Endodermal cell (in vitro differentiated cells): ENCODE measurements at regions not wholly inside any gene's neighbourhood (a gene's known extent, or its start where the extent isn't known, plus 50 kb on each side); places are given as distances from the start of the nearest gene placed in this dataset.

Experiments used
- DNase-seq: peaks from one replicate; pipeline ENCODE4 v3.0.0-alpha.2; 2017
- H3K27ac ChIP-seq: 2 replicates; pipeline ENCODE4 v1.5.1; 2013; ENCODE audit warnings: mild to moderate bottlenecking, low read depth, low read length, moderate library complexity
- H3K27me3 ChIP-seq: 2 replicates; pipeline ENCODE4 v1.6.1; 2013; ENCODE audit warnings: mild to moderate bottlenecking, low read length, moderate library complexity; ENCODE audit not compliant: insufficient read depth, control insufficient read depth, poor library complexity, severe bottlenecking
- H3K36me3 ChIP-seq: 2 replicates; pipeline ENCODE4 v1.7.0; 2013; ENCODE audit warnings: mild to moderate bottlenecking, low read length, moderate library complexity; ENCODE audit not compliant: control insufficient read depth, insufficient read depth
- H3K4me1 ChIP-seq: one replicate; pipeline ENCODE4 v1.7.0; 2013; ENCODE audit warnings: low read length; ENCODE audit not compliant: control insufficient read depth, insufficient read depth
- H3K4me3 ChIP-seq: 2 replicates; pipeline ENCODE4 v1.5.1; 2013; ENCODE audit warnings: mild to moderate bottlenecking, low read length, moderate library complexity
- H3K9ac ChIP-seq: 2 replicates; pipeline ENCODE4 v1.6.1; 2013; ENCODE audit warnings: mild to moderate bottlenecking, low read length, moderate library complexity; ENCODE audit not compliant: poor library complexity, severe bottlenecking; ENCODE audit errors: extremely low read depth
- H3K9me3 ChIP-seq: 2 replicates; pipeline ENCODE4 v1.6.1; 2013; ENCODE audit warnings: mild to moderate bottlenecking, low read length, moderate library complexity; ENCODE audit not compliant: control insufficient read depth
- H3K27ac Mint-ChIP-seq: 2 replicates; pipeline ENCODE4 v1.8.0; 2020; ENCODE audit warnings: mixed read lengths
- H3K27me3 Mint-ChIP-seq: 2 replicates; pipeline ENCODE4 v1.8.0; 2021; ENCODE audit warnings: mild to moderate bottlenecking, mixed read lengths; ENCODE audit not compliant: insufficient read depth
- H3K36me3 Mint-ChIP-seq: 2 replicates; pipeline ENCODE4 v1.8.0; 2020; ENCODE audit warnings: low read depth, mixed read lengths
- H3K4me1 Mint-ChIP-seq: 2 replicates; pipeline ENCODE4 v1.8.0; 2020; ENCODE audit warnings: mixed read lengths
- H3K4me3 Mint-ChIP-seq: 2 replicates; pipeline ENCODE4 v1.8.0; 2020; ENCODE audit warnings: mild to moderate bottlenecking, moderate library complexity, mixed read lengths
- H3K9me3 Mint-ChIP-seq: 2 replicates; pipeline ENCODE4 v1.8.0; 2020; ENCODE audit warnings: mild to moderate bottlenecking, mixed read lengths
- CTCF ChIP-seq: fragments of 200-600 bp; sonication (generic); conservative IDR thresholded peaks from 2 replicates; pipeline ENCODE4 v1.5.0; 2021; ENCODE audit warnings: antibody characterized with exemption, mild to moderate bottlenecking
- WGBS, 2 experiments: methylation state at CpG; one replicate each; pipeline versions ENCODE4 v1.1.5 to v1.1.7; 2013; ENCODE audit warnings: missing lambda C conversion rate in 2 of 2, mixed read lengths in 1 of 2; ENCODE audit not compliant: insufficient coverage in 1 of 2, insufficient read length in 1 of 2; 5-methylcytosine and 5-hydroxymethylcytosine counted together

- H3K27me3 ChIP-seq = no peaks in the 10 kb centered on the region
- TF ChIP-seq CTCF = no peak
- H3K27ac ChIP-seq = no peak overlapping the region
- H3K27ac Mint-ChIP-seq = no peak overlapping the region
- no peak overlapping the region for H3K4me3 ChIP-seq
- H3K36me3 ChIP-seq = no peaks in the 10 kb centered on the region
- H3K27me3 Mint-ChIP-seq = no peaks in the 10 kb centered on the region
- peaks cover 52% of the 10 kb centered on the region for H3K4me1 Mint-ChIP-seq
- DNase-seq = no peak
- no peaks in the 10 kb centered on the region for H3K9me3 ChIP-seq
- H3K4me1 ChIP-seq = peaks cover 13% of the 10 kb centered on the region
- WGBS, 2 experiments = 70% methylated on average over 2 of the region's 2 CpGs; no CpG with 5 or more reads in 1 of the 2 experiments
- no peaks in the 10 kb centered on the region for H3K9me3 Mint-ChIP-seq
- no peaks in the 10 kb centered on the region for H3K36me3 Mint-ChIP-seq
- no peak overlapping the region for H3K9ac ChIP-seq
- no peak overlapping the region for H3K4me3 Mint-ChIP-seq
Observed at GRCh38 chr13:69198706-69199105, 908.9 kb upstream of the ATXN8OS start.

DNA sequence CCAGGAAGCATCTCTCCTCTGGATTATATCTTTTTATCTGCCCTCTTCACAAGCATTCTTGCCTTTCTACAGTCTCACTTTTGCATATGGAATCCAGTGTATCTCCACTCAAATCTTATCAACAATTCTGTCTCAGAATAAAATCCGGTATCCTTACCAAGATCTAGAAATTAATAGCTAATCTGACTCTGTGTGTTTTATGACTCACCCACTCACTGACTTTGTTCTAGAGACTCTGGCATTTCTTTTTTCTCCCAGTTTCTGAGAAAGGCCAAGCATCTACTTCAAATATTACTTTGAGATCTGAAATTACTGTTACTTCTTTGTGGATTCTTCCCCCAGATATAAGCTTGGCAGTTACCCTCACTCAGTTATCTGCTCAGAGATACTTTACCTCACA, 913.5 kb upstream of the ATXN8OS start:
- H3K36me3 Mint-ChIP-seq = no peaks in the 10 kb centered on the region
- no peaks in the 10 kb centered on the region for H3K9me3 Mint-ChIP-seq
- H3K27ac ChIP-seq = no peak overlapping the region
- peaks cover 30% of the 10 kb centered on the region for H3K4me1 Mint-ChIP-seq
- no peaks in the 10 kb centered on the region for H3K27me3 Mint-ChIP-seq
- no peaks in the 10 kb centered on the region for H3K36me3 ChIP-seq
- no peak for TF ChIP-seq CTCF
- no peak overlapping the region for H3K4me3 Mint-ChIP-seq
- H3K27me3 ChIP-seq = no peaks in the 10 kb centered on the region
- 91 to 97% methylated on average over 1 of the region's 1 CpG for WGBS, 2 experiments
- no peaks in the 10 kb centered on the region for H3K9me3 ChIP-seq
- H3K4me3 ChIP-seq = no peak overlapping the region
- peaks cover 4% of the 10 kb centered on the region for H3K4me1 ChIP-seq
- DNase-seq = no peak
- no peak overlapping the region for H3K27ac Mint-ChIP-seq
- H3K9ac ChIP-seq = no peak overlapping the region

DNA sequence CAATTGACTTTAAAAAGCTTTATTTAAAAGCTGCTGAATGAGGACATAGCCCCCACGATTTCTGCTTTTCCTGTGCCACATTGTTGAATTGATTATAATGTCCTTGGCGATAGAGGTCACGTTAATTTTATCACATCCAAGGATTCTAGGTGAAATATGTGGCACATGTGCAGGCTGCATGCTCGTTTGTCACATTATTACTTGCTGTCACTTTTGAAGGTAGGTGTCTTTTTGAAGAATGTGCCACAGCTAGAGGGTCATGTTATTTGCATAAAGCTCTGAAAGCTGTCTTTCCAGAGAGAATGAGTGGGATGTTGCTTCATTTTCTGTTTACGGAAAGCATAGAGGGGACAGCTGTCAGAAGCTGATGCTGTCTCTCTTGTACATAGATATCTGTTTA, 927.6 kb upstream of the ATXN8OS start:
- Histone ChIP-seq H3K27ac (no peak overlapping the region), H3K9ac (no peak overlapping the region), H3K9me3 (no peaks in the 10 kb centered on the region), H3K4me1 (no peaks in the 10 kb centered on the region), H3K4me3 (no peak overlapping the region), H3K27me3 (no peaks in the 10 kb centered on the region), H3K36me3 (no peaks in the 10 kb centered on the region)
- 86 to 90% methylated on average over 2 to 5 of the region's 5 CpGs for WGBS, 2 experiments
- H3K27me3 Mint-ChIP-seq = no peaks in the 10 kb centered on the region
- no peak overlapping the region for H3K4me3 Mint-ChIP-seq
- no peak for TF ChIP-seq CTCF
- no peaks in the 10 kb centered on the region for H3K9me3 Mint-ChIP-seq
- no peaks in the 10 kb centered on the region for H3K36me3 Mint-ChIP-seq
- no peak overlapping the region for H3K27ac Mint-ChIP-seq
- peaks cover 4% of the 10 kb centered on the region for H3K4me1 Mint-ChIP-seq
- no peak for DNase-seq
